Panc1 (cell line): ENCODE measurements at regions not wholly inside any gene's neighbourhood (a gene's known extent, or its start where the extent isn't known, plus 50 kb on each side); places are given as distances from the start of the nearest gene placed in this dataset.

Experiments used
- CTCF ChIP-seq: fragments of 450-650 bp; IDR thresholded peaks from 2 replicates; pipeline ENCODE4 v1.5.1; 2017; ENCODE audit warnings: mild to moderate bottlenecking
- POLR2AphosphoS5 ChIP-seq: IDR thresholded peaks from 2 replicates; pipeline ENCODE4 v1.6.1; 2012; ENCODE audit warnings: mild to moderate bottlenecking, low read depth, low read length, moderate library complexity
- SIN3A ChIP-seq: IDR thresholded peaks from 2 replicates; pipeline ENCODE4 v1.6.1; 2012; ENCODE audit warnings: low read depth, mild to moderate bottlenecking, low read length, moderate library complexity, borderline replicate concordance; ENCODE audit not compliant: insufficient read depth

- TF ChIP-seq CTCF (no peak), POLR2AphosphoS5 (no peak), SIN3A (no peak)
Observed at GRCh38 chr5:10065428-10066000, 184.2 kb downstream of the ATPSCKMT start.
